Testis (tissue), 2 donors: ENCODE measurements at regions not wholly inside any gene's neighbourhood (a gene's known extent, or its start where the extent isn't known, plus 50 kb on each side); places are given as distances from the start of the nearest gene placed in this dataset.

Source experiments
- CTCF ChIP-seq, 3 experiments: fragments of 450-650 bp in 2 of 3; fragments of 200-600 bp in 1 of 3; sonication (generic) in 1 of 3; IDR thresholded peaks; one replicate each; pipeline ENCODE4 v1.5.1; 2016 to 2019; ENCODE audit warnings: antibody characterized with exemption in 3 of 3, mild to moderate bottlenecking in 2 of 3, moderate library complexity in 1 of 3
- POLR2A ChIP-seq: fragments of 450-650 bp; IDR thresholded peaks from one replicate; pipeline ENCODE4 v1.6.1; 2017; ENCODE audit warnings: antibody characterized with exemption, mild to moderate bottlenecking, moderate library complexity

DNA sequence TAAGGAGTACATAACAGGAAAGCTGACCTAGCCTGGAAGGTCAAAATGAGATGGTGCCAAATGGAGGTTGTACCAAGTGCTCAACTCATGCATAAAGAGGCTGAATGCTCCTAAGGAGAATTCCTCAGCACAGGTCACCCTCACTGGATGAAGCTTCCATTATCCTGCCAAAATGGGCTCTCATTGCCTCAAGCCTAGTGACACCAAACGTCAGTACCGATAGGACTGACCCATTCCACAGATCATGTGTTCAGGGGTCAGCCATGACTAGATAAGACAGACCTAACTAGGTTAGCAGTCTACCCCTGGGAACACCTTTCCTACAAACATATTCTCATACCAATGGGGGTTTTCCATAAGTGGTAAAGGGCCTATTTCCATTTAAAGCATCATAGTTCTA, 160.7 kb downstream of the MEX3B start:
- no peak for TF ChIP-seq CTCF (IDR thresholded peaks at IDR 0.05)
- TF ChIP-seq POLR2A: no peak
